ENCODE measurements at regions not wholly inside any gene's neighbourhood (a gene's known extent, or its start where the extent isn't known, plus 50 kb on each side); places are given as distances from the start of the nearest gene placed in this dataset.
"Not testable (repeated sequence)": the region's sequence is repeated elsewhere in the genome, so short reads cannot be mapped to it uniquely, and the experiment has no call there.

GRCh38 chr3:110301781-110302180 lies 769.8 kb upstream of the NECTIN3 start:
- Mint-ChIP-seq H3K9me3 (no peaks in the 10 kb centered on the region), H3K36me3 (ENCODE audit: low read depth) (no peaks in the 10 kb centered on the region), H3K4me3 (no peak overlapping the region), H3K27ac (no peak overlapping the region), H3K27me3 (no peaks in the 10 kb centered on the region), H3K4me1 (ENCODE audit: low read depth) (peaks cover 3% of the 10 kb centered on the region)

- H3K27ac Mint-ChIP-seq = no peak overlapping the region
- no peak overlapping the region for H3K4me3 Mint-ChIP-seq
- H3K9me3 Mint-ChIP-seq = no peaks in the 10 kb centered on the region
- no peaks in the 10 kb centered on the region for H3K27me3 Mint-ChIP-seq
- peaks cover 11% of the 10 kb centered on the region for H3K4me1 Mint-ChIP-seq (ENCODE audit: low read depth)
- no peaks in the 10 kb centered on the region for H3K36me3 Mint-ChIP-seq (ENCODE audit: low read depth)
Observed at GRCh38 chr3:110307065-110307809, 764.4 kb upstream of the NECTIN3 start.

GRCh38 chr3:110311541-110311940 lies 760.1 kb upstream of the NECTIN3 start:
- no peak overlapping the region for H3K27ac Mint-ChIP-seq
- no peaks in the 10 kb centered on the region for H3K9me3 Mint-ChIP-seq
- H3K27me3 Mint-ChIP-seq = peaks cover 4% of the 10 kb centered on the region
- H3K36me3 Mint-ChIP-seq (ENCODE audit: low read depth) = no peaks in the 10 kb centered on the region
- H3K4me1 Mint-ChIP-seq (ENCODE audit: low read depth) = peaks cover 11% of the 10 kb centered on the region
- H3K4me3 Mint-ChIP-seq = no peak overlapping the region

- no peak overlapping the region for H3K27ac Mint-ChIP-seq
- H3K27me3 Mint-ChIP-seq = peaks cover 4% of the 10 kb centered on the region
- no peaks in the 10 kb centered on the region for H3K4me1 Mint-ChIP-seq (ENCODE audit: low read depth)
- no peaks in the 10 kb centered on the region for H3K36me3 Mint-ChIP-seq (ENCODE audit: low read depth)
- no peak overlapping the region for H3K4me3 Mint-ChIP-seq
- H3K9me3 Mint-ChIP-seq = no peaks in the 10 kb centered on the region
Observed at GRCh38 chr3:110314512-110315114, 757.0 kb upstream of the NECTIN3 start.

GRCh38 chr3:110318108-110318507 lies 753.5 kb upstream of the NECTIN3 start:
- H3K4me3 Mint-ChIP-seq = no peak overlapping the region
- H3K4me1 Mint-ChIP-seq (ENCODE audit: low read depth) = no peaks in the 10 kb centered on the region
- H3K9me3 Mint-ChIP-seq = no peaks in the 10 kb centered on the region
- H3K27me3 Mint-ChIP-seq = peaks cover 7% of the 10 kb centered on the region
- no peaks in the 10 kb centered on the region for H3K36me3 Mint-ChIP-seq (ENCODE audit: low read depth)
- H3K27ac Mint-ChIP-seq = no peak overlapping the region

- Mint-ChIP-seq H3K9me3 (no peaks in the 10 kb centered on the region), H3K27ac (no peak overlapping the region), H3K4me1 (ENCODE audit: low read depth) (no peaks in the 10 kb centered on the region), H3K27me3 (peaks cover 3% of the 10 kb centered on the region), H3K4me3 (no peak overlapping the region), H3K36me3 (ENCODE audit: low read depth) (no peaks in the 10 kb centered on the region)
Observed at GRCh38 chr3:110323349-110323748, 748.3 kb upstream of the NECTIN3 start.

- H3K4me1 Mint-ChIP-seq (ENCODE audit: low read depth) = no peaks in the 10 kb centered on the region
- no peaks in the 10 kb centered on the region for H3K36me3 Mint-ChIP-seq (ENCODE audit: low read depth)
- H3K4me3 Mint-ChIP-seq = no peak overlapping the region
- H3K27me3 Mint-ChIP-seq = peaks cover 3% of the 10 kb centered on the region
- H3K27ac Mint-ChIP-seq = no peak overlapping the region
- H3K9me3 Mint-ChIP-seq = no peaks in the 10 kb centered on the region
Observed at GRCh38 chr3:110324171-110324705, 747.4 kb upstream of the NECTIN3 start.

GRCh38 chr3:110327870-110328269 lies 743.7 kb upstream of the NECTIN3 start:
- Mint-ChIP-seq H3K27ac (no peak overlapping the region), H3K27me3 (no peaks in the 10 kb centered on the region), H3K36me3 (ENCODE audit: low read depth) (no peaks in the 10 kb centered on the region), H3K9me3 (no peaks in the 10 kb centered on the region), H3K4me1 (ENCODE audit: low read depth) (no peaks in the 10 kb centered on the region), H3K4me3 (no peak overlapping the region)

- not testable (repeated sequence) for H3K4me1 Mint-ChIP-seq (ENCODE audit: low read depth); H3K4me3 Mint-ChIP-seq; H3K36me3 Mint-ChIP-seq (ENCODE audit: low read depth); H3K27me3 Mint-ChIP-seq; H3K9me3 Mint-ChIP-seq; H3K27ac Mint-ChIP-seq
Observed at GRCh38 chr3:110331562-110331961, 740.1 kb upstream of the NECTIN3 start.

- no peaks in the 10 kb centered on the region for H3K36me3 Mint-ChIP-seq (ENCODE audit: low read depth)
- no peaks in the 10 kb centered on the region for H3K4me1 Mint-ChIP-seq (ENCODE audit: low read depth)
- no peak overlapping the region for H3K4me3 Mint-ChIP-seq
- peaks cover 3% of the 10 kb centered on the region for H3K27me3 Mint-ChIP-seq
- no peak overlapping the region for H3K27ac Mint-ChIP-seq
- peaks cover 10% of the 10 kb centered on the region for H3K9me3 Mint-ChIP-seq
Observed at GRCh38 chr3:110332629-110333028, 739.0 kb upstream of the NECTIN3 start.

- Mint-ChIP-seq H3K36me3 (ENCODE audit: low read depth) (no peaks in the 10 kb centered on the region), H3K9me3 (peaks cover 9% of the 10 kb centered on the region)
Observed at GRCh38 chr3:110341047-110341446, 730.6 kb upstream of the NECTIN3 start.

GRCh38 chr3:110343376-110343775 lies 728.2 kb upstream of the NECTIN3 start:
- no peaks in the 10 kb centered on the region for H3K4me1 Mint-ChIP-seq (ENCODE audit: low read depth)
- H3K4me3 Mint-ChIP-seq = no peak overlapping the region
- no peaks in the 10 kb centered on the region for H3K36me3 Mint-ChIP-seq (ENCODE audit: low read depth)
- H3K27ac Mint-ChIP-seq = no peak overlapping the region
- H3K9me3 Mint-ChIP-seq = no peaks in the 10 kb centered on the region
- H3K27me3 Mint-ChIP-seq = no peaks in the 10 kb centered on the region

More at GRCh38 chr3:110341047-110341446, 730.6 kb upstream of the NECTIN3 start:
- Mint-ChIP-seq H3K4me3 (no peak overlapping the region), H3K27me3 (peaks cover 6% of the 10 kb centered on the region), H3K4me1 (ENCODE audit: low read depth) (no peaks in the 10 kb centered on the region), H3K27ac (no peak overlapping the region)

- H3K36me3 Mint-ChIP-seq (ENCODE audit: low read depth) = no peaks in the 10 kb centered on the region
- H3K4me1 Mint-ChIP-seq (ENCODE audit: low read depth) = no peaks in the 10 kb centered on the region
- H3K9me3 Mint-ChIP-seq = no peaks in the 10 kb centered on the region
- H3K27me3 Mint-ChIP-seq = no peaks in the 10 kb centered on the region
- no peak overlapping the region for H3K4me3 Mint-ChIP-seq
- no peak overlapping the region for H3K27ac Mint-ChIP-seq
Observed at GRCh38 chr3:110343945-110344344, 727.7 kb upstream of the NECTIN3 start.

- H3K4me1 Mint-ChIP-seq (ENCODE audit: low read depth) = no peaks in the 10 kb centered on the region
- H3K9me3 Mint-ChIP-seq = no peaks in the 10 kb centered on the region
- no peak overlapping the region for H3K4me3 Mint-ChIP-seq
- H3K36me3 Mint-ChIP-seq (ENCODE audit: low read depth) = no peaks in the 10 kb centered on the region
- H3K27me3 Mint-ChIP-seq = no peaks in the 10 kb centered on the region
- H3K27ac Mint-ChIP-seq = no peak overlapping the region
Observed at GRCh38 chr3:110344487-110344886, 727.1 kb upstream of the NECTIN3 start.

- Mint-ChIP-seq H3K27me3 (no peaks in the 10 kb centered on the region), H3K9me3 (no peaks in the 10 kb centered on the region), H3K36me3 (ENCODE audit: low read depth) (no peaks in the 10 kb centered on the region), H3K4me3 (no peak overlapping the region), H3K27ac (no peak overlapping the region), H3K4me1 (ENCODE audit: low read depth) (no peaks in the 10 kb centered on the region)
Observed at GRCh38 chr3:110344897-110345767, 726.5 kb upstream of the NECTIN3 start.
